GM10266 (cell line): ENCODE measurements at regions not wholly inside any gene's neighbourhood (a gene's known extent, or its start where the extent isn't known, plus 50 kb on each side); places are given as distances from the start of the nearest gene placed in this dataset.

Experiments used
- DNase-seq: peaks from one replicate; pipeline ENCODE4 v3.0.0; 2012; ENCODE audit errors: extremely low spot score
- CTCF ChIP-seq: IDR thresholded peaks from 2 replicates; pipeline ENCODE4 v1.5.1; 2012; ENCODE audit warnings: mild to moderate bottlenecking, low read depth; ENCODE audit not compliant: control insufficient read depth, insufficient read depth; ENCODE audit errors: missing control alignments

GRCh38 chr18:43665105-43665788 lies 388.0 kb upstream of the SYT4 start:
- TF ChIP-seq CTCF: no peak
- no peak for DNase-seq

- DNase-seq: no peak
- no peak for TF ChIP-seq CTCF
Observed at GRCh38 chr18:43668866-43669265, 391.6 kb upstream of the SYT4 start.

- TF ChIP-seq CTCF: no peak
- DNase-seq: no peak
Observed at GRCh38 chr18:43671431-43671830, 394.1 kb upstream of the SYT4 start.

- DNase-seq: no peak
- TF ChIP-seq CTCF: no peak
Observed at GRCh38 chr18:43680096-43680495, 402.8 kb upstream of the SYT4 start.

GRCh38 chr18:43681661-43682060 lies 404.4 kb upstream of the SYT4 start:
- no peak for DNase-seq
- TF ChIP-seq CTCF: no peak

- TF ChIP-seq CTCF: no peak
- DNase-seq: no peak
Observed at GRCh38 chr18:43682196-43682595, 404.9 kb upstream of the SYT4 start.

GRCh38 chr18:43686709-43687108 lies 409.4 kb upstream of the SYT4 start:
- DNase-seq: no peak
- no peak for TF ChIP-seq CTCF
